GM12873 (cell line): ENCODE measurements at regions not wholly inside any gene's neighbourhood (a gene's known extent, or its start where the extent isn't known, plus 50 kb on each side); places are given as distances from the start of the nearest gene placed in this dataset.

Experiments used
- CTCF ChIP-seq: IDR thresholded peaks from 2 replicates; pipeline ENCODE4 v1.5.1; 2012; ENCODE audit warnings: low read depth, mild to moderate bottlenecking, moderate library complexity, low read length, control low read depth; ENCODE audit not compliant: insufficient read depth; ENCODE audit errors: missing control alignments

- no peak for TF ChIP-seq CTCF
Observed at GRCh38 chr12:108403952-108404351, 64.8 kb upstream of the CMKLR1 start.

GRCh38 chr12:108401964-108402363, 62.9 kb upstream of the CMKLR1 start:
- no peak for TF ChIP-seq CTCF

GRCh38 chr12:108400900-108401480, 61.9 kb upstream of the CMKLR1 start:
- TF ChIP-seq CTCF, result no peak

GRCh38 chr12:108400481-108400880, 61.4 kb upstream of the CMKLR1 start:
- TF ChIP-seq CTCF, result no peak

- no peak for TF ChIP-seq CTCF
Observed at GRCh38 chr12:108400056-108400455, 60.9 kb upstream of the CMKLR1 start.

- no peak for TF ChIP-seq CTCF
Observed at GRCh38 chr12:108399514-108399913, 60.4 kb upstream of the CMKLR1 start.

GRCh38 chr12:108394196-108394595, 55.1 kb upstream of the CMKLR1 start:
- no peak for TF ChIP-seq CTCF
